Iris pigment epithelial cell (primary cell): ENCODE measurements at regions not wholly inside any gene's neighbourhood (a gene's known extent, or its start where the extent isn't known, plus 50 kb on each side); places are given as distances from the start of the nearest gene placed in this dataset.
A peak's percentile ranks its signal among the peaks of the same experiment; 100 is the strongest.
"Not testable (repeated sequence)": the region's sequence is repeated elsewhere in the genome, so short reads cannot be mapped to it uniquely, and the experiment has no call there.

Experiments used
- DNase-seq: peaks from one replicate; pipeline ENCODE4 v3.0.0-alpha.2; 2011; ENCODE audit warnings: low read depth

DNA sequence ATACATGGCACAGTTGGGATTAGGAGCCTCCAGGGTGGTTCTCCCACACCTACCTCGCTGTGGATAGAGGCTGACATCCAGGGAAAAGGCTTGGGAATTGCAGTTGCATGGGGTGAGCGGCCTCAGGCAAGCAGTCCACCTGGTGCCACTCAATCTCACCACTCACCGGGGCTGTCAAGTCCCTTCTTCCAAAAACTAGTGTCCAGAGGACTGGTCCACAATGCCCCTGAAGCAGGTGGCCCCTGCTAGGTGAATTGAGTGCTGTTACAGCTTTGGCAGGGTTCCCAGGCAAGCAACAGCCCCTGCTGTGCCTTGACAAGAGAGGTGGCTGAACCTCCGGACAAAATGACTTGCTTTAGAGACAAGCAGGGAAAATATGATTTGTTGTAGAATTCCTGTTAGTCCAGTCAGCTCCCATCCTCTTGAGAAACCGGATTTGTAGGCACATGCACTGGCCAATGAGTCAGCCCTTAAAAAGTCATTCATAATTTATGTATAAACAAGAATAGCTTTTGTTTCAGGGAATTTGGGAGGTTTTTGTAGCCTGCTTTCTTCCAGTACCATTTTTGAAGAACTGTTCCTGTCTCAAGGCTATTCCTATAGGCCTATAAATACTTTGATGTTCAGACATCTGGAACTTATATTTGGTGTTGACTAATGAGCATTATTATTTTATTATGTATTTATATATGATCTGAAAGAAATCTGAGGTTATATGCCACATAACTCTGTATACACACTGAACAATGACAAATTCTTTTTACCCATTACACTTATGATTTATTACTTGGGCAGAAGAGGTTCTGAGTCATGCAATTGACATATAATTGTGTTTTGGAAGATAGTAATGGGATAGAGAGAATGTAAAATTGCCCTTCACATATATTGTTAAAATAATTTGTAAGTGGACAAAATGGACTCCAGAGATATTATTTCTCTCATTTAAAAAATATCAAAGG, 411.1 kb downstream of the ACTL7B start:
- peak; percentile 95 for DNase-seq

GRCh38 chr9:108443741-108444140, 412.0 kb downstream of the ACTL7B start:
- peak; percentile 79 for DNase-seq

- DNase-seq = peak; percentile 17
Observed at GRCh38 chr9:108443019-108443633, 412.7 kb downstream of the ACTL7B start.

- DNase-seq = no peak
Observed at GRCh38 chr9:108442627-108443018, 413.2 kb downstream of the ACTL7B start.

DNA sequence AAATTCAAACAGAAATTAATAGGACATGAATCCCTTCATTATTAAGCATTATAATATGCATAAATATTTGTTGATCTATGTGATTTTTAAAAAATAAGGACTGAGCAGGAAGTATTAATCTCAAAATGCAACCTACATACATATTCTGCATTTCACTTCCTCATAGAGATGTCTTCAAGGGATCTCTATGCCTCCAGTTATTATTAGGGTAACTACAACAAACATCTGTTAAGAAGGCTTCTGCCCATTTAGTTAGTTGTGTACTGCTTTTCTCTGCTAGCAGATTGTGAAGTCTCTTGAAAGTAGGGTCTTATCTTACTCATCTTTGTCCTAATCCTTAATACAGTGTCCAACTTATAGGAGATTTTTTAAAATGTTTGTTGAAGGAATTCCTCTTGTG, 414.1 kb downstream of the ACTL7B start:
- DNase-seq = no peak

DNA sequence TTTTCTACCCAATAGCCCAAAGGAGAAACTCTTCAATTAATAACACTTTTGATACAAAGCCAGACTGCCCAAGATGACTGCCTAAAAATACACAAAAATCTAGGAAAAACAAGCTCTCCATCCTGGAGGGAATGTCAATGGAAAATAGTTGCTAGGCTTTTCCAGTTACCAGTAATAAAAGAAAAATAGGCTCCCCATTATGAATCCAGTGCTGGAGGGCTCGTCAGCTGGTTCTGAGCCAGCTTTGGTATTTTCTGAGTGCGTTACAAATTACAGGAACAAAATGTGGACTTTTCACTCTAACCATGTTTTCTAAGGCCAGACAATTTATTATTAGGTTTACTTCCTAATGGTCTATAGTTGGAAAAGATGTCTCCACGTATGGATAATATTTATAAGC, 414.5 kb downstream of the ACTL7B start:
- no peak for DNase-seq

DNA sequence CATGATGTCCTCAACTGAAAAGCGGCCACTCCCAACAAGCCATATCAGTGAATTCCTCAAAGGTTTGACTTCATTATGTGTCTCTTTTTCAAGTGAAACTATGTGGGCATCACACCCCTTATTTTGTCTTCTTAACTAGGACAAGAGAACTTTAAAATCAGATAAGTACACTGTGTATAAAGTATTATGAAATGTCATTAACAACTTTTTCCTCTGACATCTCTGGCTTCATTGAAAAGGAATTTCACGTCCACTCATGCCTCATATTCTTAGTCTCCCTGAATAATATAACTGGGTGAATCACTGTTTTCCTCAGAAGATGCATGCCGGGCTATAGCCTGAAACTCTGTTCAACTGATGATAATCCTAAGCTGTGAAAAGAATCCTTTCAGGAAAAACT, 415.8 kb downstream of the ACTL7B start:
- peak; percentile 82 for DNase-seq

- DNase-seq = no peak
Observed at GRCh38 chr9:108437656-108438055, 418.1 kb downstream of the ACTL7B start.

- DNase-seq = no peak
Observed at GRCh38 chr9:108436448-108436847, 419.3 kb downstream of the ACTL7B start.

- DNase-seq = peak; percentile 59
Observed at GRCh38 chr9:108434502-108434901, 421.3 kb downstream of the ACTL7B start.

- DNase-seq = no peak
Observed at GRCh38 chr9:108434036-108434435, 421.8 kb downstream of the ACTL7B start.

DNA sequence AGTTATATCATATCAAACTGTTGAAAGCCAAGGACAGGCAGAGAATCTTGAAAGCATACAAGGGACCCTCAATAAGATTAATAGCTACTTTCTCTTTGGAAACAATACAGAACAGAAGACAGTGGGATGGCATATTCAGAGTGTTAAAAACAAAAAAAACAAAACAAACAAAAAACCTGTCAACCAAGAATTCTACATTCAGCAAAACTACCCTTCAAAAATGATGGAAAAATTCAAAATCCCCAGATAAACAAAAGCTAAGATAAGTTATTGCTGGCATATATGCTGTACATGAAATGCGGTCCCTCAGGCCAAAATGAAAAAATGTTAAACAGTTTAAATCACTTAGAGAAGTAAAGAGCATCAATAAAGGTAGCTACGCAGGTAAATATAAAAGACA, 425.1 kb downstream of the ACTL7B start:
- no peak for DNase-seq

DNA sequence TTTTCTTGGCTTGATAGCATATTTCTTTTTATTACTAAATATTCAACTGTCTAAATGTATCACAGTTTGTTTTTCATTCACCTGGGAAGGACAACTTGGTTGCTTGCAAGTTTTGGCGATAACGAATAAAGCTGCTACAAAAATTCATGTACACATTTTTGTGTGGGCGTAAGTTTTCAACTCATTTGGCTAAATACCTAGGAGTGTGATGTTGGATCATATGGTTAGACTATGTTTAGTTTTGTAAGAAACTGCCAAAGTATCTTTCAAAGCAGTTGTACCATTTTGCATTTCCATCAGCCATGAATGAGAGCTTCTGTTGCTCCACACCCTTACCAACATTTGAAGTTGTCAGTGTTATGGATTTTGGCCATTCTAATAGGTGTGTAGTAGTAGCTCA, 428.0 kb downstream of the ACTL7B start:
- DNase-seq = no peak

- DNase-seq = not testable (repeated sequence)
Observed at GRCh38 chr9:108426421-108426940, 429.3 kb downstream of the ACTL7B start.

- no peak for DNase-seq
Observed at GRCh38 chr9:108423433-108423832, 432.4 kb downstream of the ACTL7B start.

DNA sequence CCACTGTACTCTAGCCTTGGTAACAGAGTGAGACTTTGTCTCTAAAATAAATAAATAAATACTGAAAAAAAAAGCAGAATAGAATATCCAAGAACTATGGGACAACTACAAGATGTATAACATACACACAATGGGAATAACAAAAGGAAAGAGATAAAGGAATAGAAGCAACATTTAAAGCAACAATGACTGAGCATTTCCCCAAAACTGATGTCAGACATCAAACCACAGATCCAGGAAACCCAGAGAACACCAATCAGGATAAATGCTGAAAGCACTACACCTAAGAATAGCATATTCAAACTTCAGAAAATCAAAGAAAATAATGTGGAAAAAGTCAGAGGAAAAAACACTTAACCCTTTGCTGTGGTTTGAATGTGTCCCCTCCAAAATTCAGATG, 436.4 kb downstream of the ACTL7B start:
- DNase-seq = no peak

DNA sequence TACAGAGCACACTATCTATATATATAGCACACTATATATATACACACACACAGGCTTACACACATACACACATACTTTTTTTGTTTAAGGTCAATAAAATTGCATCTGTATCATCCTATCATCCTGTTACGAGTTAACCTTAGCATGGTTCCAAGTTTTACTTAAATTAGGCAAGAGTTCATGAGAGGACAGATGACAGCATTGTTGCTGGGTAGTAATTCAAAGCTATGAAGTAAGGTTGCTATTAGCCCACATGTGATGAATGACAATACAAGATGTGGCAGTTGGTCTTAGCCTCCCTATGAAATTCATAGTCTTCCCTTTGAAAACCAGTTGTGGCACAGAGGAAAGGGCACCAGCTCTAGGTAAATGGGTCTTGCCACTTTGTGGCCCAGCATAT, 438.1 kb downstream of the ACTL7B start:
- peak; percentile 21 for DNase-seq

DNA sequence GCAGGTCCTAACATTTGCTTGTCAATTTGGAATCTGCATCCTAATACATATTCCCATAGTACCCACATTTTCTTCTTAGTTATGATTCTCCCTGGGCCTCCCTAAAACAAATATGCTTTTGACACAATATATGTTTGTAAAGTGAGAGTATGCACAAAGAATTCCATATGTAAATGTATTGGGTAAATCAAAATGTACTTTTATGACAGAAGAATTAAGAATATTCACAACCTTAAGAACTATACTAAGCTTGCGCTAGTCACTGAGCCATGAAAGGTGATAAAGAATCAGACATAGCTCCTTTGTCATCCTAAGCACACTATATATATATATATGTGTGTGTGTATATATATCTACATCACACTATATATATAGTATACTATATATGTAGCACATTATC, 438.5 kb downstream of the ACTL7B start:
- DNase-seq = no peak

DNA sequence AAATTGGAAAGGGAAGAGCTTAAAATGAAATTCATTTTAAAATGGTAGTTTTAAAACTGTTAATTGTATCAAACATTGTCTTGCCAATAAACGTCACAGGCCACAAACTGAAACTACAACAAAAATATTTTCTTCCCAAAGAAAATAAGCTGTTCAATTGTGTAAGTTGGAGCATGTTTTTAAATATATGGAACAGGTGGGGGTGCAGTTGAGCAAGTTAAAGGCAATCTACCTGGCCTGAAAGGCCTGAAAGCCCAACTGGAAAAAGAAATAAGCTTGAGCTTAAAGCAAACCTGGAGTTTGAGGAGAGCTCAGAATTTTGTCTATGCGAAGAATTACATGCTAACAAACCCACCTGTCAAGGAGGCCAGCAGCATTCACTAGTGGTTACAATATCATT, 439.5 kb downstream of the ACTL7B start:
- DNase-seq = peak; percentile 11

DNA sequence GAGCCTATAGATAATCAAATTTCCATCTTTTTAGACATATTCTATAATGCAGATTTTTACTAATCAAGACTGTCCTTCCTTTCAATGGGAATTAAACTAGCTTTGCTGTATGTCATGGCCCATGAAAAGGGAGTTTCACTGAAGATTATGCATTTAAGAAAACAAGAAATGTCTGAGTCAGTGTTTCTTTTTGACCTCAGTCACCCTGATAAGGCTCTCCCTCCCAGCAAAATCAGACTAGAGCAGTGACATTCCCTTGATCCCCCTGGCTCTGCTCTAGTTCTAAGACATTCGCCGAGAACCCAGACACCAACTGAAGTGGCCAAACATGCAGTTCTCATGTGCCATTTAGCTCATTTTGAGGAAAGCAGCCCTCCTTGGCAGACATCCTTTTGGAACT, 442.0 kb downstream of the ACTL7B start:
- no peak for DNase-seq

DNA sequence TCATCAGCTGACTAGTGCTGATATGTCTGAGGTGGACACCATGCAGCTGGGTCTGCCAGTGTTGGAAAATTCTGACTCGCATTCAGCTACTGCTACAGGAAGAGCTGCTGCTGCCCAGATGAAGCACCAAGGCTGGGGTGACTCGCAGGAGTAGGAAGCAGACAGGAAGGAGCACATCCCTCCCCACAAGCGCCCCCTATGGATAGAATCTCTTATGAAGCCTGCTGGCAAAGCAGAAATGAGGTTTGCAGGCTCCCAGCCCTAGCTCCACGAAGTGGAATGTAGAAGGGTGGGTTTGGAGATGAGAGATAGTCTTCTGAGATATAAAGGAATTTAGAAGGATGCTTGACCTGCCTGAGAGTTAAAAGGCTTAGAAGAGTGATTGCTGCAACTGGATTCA, 443.0 kb downstream of the ACTL7B start:
- DNase-seq = peak; percentile 8

- no peak for DNase-seq
Observed at GRCh38 chr9:108411632-108412031, 444.2 kb downstream of the ACTL7B start.

- DNase-seq = no peak
Observed at GRCh38 chr9:108410161-108410560, 445.6 kb downstream of the ACTL7B start.
